CD4-positive, alpha-beta T cell treated with Interferon gamma for 1 hour (primary cell): ENCODE measurements at regions not wholly inside any gene's neighbourhood (a gene's known extent, or its start where the extent isn't known, plus 50 kb on each side); places are given as distances from the start of the nearest gene placed in this dataset.
A peak's percentile ranks its signal among the peaks of the same experiment; 100 is the strongest.

Source experiments
- DNase-seq: peaks from one replicate; pipeline ENCODE4 v3.0.0-alpha.2; 2020

DNA sequence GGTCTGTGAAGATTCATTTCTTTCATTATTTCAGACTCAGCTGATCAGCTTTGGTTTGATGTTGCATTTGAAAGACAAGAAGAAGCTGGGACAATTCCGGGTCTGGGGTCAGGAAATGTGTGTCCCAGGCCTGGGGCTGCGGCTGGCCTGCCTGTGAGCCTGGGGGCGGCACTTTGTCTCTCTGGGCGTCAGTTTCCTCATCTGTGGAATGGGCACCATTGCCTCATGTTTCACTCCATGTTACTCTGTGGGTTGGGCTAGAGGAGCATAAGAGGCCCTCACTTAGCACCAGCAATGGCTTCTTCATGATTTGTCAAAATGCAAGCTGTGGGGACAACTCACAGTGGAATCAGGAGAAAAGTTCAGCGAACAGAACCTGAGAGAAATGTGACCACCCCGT, 570.1 kb downstream of the VRK1 start:
- DNase-seq: no peak

DNA sequence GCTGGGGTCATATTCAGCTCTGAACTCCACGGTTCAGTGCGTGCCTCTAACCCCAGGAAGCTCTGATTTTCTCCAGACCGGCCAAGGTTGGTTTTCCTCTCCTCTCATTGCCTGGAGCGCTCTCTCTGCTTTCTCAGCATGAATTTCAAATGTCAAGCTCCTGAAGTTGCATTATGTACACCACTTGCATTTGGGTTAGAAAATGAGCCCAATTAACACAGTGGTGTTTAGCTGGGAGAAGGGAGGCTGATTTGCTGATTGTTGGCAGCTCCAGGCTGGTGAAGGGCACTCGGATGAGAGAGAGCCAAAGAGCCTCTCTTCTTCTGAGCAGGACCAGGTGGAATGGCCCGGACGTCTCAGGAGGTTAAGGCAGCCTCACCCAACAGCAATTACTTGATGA, 570.9 kb downstream of the VRK1 start:
- DNase-seq: no peak

DNA sequence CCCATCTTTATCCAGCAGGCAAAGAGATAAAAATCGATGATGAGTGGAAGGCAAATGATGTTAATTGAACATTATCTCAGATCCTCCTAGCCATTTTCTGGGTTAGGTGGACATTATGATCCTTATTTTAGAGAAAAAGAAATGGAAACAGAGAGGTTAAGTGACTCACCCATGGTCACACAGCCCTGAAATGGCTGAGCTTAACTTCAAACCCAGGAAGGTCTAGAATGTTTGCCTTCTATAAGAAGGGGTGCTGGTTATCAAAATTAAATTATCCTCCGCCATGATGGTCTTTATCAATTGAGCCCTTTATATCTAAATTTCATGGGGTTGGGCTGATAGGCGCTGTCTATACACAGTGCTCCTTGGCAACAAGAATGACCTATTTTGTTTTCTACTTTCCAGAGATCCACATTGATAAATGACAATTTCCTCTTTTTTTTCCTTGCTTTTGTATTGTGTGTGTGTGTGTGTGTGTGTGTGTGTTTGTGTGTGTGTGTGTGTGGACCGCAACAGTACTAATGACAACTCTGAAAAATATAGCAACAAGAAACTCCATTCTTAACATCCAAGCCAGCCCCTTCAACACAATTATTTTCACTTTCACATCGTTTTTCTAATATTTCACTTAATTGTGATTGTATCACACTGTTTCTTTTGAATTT, 571.9 kb downstream of the VRK1 start:
- DNase-seq: no peak

DNA sequence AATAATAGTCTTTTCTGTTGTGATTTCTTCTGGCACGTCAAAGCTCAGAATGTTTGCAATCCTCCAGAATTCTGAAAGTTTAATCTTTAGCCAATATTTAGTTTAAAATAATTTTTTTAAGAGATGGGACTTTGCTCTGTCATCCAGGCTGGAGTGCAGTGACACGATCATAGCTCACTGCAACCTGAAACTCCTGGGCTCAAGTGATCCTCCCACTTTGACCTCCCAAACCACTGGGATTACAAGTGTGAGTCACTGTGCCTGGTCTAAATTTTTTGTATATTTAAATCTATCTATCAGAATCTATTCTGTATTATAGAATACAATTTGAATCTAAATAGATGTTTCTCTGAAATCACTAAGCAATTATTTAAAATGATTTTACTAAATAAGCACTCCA, 572.7 kb downstream of the VRK1 start:
- no peak for DNase-seq

DNA sequence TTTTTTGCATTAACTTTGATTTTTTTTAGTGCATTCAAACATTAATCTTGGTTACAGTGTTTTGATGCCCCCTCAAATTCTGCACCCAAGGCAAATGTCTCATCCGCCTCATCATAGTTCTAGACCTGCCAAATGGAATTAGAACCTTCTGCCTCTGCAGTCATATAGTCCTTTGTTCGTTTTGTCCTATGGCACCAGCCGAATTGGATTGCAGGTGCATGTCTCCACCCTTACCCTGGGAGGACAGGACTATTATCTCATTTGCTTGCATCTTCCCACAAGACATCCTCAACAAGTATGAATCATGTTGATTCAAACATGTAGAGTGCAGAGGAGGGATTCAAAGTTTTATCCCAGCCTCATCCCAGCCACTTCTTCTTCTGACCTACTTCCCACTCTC, 579.1 kb downstream of the VRK1 start:
- DNase-seq: no peak

DNA sequence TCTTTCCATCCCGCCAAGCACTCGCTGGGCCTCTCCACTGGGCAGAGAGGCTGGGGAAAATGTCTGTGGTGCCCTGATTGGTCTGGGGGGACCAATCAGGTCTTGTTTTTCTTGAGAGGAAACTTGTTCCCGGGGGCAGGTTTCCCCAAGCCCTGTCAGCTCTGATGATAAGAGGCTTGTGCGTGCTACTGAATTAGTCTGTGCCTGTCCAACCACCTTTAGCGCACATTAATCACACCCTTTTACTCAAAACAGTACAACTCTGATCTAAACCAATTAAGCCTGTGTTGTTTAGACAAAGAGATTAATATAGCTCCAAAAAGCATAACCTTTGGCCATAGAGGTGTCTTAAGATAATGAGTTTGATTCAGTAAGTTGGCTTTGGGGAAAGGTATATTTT, 580.4 kb downstream of the VRK1 start:
- no peak for DNase-seq

DNA sequence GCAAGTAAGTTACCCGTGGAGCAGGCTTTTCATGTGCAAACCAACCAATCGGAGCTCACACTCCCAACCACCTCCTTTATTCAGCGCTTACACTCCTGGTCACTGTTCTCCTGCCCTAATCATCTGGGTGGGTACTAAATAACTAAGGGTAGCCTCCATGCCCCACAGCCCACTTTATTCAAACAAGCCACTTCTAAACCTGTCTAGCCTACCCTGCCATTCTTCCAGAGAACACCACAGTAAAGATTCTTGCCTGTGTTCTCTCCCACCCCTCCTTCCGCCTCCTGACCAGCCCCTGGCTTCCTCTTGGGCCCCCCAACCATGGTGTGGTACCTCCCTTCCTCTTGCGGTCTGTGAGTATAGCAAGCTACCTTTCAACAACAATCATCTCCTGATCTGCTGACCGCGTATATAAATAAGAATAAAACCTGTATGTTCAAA, 581.9 kb downstream of the VRK1 start:
- DNase-seq: peak; percentile 26

DNA sequence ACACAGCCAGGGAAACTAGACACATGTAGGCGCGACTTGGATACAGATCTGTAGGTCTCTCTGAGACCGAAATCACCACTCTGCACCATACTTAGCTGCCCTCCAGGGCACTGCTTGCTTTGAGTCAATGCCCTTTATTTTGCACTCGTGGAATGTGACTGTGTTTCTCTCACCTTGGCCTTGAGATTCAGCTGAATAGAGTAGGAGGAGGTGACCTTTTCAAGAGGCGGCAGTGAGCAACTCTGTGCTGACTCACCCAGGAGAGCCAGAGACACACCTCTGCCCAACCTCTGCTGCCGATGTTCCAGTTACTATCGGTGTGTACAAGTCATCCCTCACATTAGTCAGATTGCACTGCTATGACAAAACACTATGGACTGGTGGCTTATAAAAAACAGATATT, 583.4 kb downstream of the VRK1 start:
- no peak for DNase-seq

DNA sequence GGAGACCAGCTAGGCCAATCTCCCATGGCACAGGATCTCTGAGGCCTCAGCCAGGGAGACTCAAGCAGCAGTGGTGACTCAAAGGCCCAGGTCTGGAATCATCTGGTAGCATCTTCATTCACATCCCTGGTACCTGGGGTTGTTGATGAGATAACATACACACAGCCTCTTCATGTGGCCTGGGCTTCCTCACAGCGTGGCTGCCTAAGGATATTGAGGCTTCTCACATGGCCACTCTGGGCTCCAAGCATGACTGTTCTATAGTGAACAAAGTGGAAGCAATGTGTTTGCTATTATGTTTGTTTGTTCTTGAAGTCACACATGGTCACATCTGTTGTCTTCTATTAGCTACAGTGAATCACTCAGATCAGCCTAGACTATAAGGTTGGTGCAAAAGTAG, 584.1 kb downstream of the VRK1 start:
- DNase-seq: no peak

DNA sequence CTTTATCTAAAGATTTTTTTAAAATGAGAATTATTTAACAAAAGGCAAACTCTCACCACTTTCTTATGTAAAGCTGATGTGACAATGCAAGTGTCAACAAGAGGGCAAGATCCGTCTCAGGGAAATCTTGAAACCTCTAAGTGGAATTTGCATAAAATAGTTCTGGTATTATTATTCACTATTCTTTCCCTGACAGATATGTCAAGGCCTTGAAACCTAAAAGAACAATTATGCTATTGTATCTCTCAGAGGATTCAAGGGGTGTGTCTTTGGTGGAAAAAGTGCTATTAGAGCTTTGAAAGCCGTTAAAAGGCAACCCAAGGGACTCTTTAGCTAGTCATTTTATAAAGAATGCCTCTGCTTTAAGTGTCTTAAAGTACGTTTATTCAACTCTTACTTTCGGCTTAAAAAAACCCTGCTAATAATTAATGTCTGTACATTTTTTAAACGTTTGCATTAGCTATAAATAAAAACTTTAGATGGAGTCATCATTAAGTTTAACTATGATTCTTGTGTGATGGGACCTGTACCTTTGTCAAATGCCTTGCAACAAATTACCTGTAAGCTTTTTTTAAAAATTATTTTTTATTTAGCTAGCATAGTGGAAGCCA, 585.5 kb downstream of the VRK1 start:
- DNase-seq: no peak

DNA sequence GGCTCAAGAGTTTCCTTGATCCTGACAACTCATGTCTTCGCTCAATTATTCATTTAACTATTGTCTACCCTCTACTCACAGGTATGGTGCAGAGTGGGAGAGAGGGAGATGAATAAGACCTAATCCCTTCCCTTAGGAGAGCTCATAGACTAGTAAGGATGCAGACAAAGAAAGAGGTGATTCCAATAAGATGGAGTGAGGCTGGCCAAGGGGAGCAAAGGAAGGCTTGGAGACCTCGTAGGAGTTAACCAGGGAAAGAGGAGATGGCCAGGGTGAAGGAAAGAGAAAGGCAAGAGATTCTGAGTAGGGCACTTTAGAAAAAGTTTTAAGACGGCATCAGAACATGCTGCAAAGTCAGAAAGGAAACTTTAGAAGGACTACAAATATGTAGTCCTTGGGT, 588.5 kb downstream of the VRK1 start:
- DNase-seq: no peak

DNA sequence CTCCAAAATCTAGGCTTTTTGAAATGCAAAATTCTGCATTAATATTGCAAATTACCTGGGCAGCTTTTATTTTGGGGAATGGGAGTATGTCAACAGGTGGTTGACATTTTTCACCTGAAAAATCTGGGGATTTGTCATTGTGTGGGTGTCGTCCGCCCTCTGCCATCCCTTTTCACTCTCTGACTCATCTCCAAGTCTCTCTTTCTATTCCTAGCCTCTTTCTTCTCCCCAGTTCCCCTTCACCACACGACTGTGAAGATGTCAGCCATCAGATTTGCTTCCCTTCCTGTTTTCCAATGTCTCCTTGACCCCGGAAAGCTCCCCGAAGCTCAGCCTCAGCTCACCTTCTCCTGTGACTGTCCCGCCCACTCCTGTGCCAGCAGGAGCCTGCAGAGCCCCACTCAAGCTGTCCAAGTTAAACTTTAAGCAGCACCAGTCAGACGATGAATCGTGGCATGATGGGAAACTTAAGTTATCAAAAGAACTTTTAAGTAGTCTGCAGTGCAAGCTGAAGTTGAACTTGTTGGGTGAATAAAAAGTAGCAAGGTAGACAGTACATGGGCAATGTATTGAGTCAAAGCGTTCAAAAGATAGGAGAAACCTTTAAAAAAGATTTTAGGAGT, 590.2 kb downstream of the VRK1 start:
- DNase-seq: no peak

DNA sequence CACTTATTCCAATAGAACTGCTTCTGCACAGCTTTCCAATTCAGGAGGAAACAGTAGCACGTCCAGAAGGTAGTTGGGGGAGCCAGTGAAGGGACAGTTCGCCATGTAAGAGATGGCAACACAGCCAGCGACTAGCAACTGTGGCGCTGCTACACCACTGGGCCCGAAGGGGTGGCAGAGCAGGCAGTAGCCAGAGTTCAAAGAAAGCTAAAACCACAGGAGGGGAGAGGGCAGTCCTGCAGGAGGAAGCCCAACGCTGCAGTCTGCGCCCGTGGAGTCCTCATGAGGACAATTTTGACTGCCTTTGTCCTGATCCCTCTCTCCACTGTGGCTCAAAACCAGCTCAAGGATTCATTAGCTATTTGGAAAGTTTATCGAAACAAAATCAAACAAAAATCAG, 591.2 kb downstream of the VRK1 start:
- DNase-seq: no peak

DNA sequence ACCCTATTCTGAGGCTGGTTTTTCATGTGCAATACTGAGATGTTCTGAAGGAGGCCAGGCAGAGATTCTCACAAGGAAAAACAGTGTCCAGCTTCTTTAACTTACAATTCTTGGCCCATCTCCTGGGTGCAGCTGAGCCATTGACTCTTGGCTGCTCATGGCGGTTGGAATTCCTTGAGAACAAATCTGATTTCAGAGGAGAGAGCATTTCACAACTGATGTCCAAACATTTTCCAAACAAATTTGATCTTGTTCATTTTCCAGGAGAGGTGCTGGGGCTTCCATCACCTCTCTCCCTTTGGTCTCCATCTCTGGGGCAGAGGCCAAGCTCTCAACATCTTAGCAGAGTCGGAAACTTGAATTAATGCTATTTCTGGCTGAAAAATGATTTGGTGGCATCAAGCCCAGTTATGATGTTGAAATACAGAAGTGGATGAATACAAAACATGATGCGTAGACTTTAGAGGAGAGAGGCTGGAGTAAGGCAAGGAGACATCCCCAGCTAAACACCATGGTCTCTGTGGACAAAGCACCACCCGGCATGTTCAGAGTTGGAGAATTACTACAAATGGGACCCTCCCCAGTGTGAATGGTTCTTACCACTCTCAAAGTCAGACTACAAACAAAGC, 593.0 kb downstream of the VRK1 start:
- no peak for DNase-seq

DNA sequence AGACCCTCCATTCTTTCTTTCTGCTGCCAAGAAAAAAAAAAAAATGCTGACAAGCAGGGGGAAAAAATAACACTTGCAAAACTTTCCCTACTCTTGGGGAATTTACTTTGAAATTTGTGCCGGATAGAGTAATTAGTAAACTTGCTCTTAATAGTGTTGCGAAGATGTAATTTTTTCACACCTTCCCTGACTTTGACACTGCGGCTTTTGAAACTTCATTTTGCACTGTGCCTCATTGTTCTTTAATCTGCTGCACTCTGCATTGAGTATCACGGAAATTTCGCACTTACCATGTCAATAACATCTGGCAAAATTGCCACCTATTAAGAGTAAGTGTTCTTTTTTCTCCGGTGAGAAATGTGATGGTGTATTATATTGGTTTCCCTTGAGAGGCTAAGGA, 596.1 kb downstream of the VRK1 start:
- DNase-seq: no peak

DNA sequence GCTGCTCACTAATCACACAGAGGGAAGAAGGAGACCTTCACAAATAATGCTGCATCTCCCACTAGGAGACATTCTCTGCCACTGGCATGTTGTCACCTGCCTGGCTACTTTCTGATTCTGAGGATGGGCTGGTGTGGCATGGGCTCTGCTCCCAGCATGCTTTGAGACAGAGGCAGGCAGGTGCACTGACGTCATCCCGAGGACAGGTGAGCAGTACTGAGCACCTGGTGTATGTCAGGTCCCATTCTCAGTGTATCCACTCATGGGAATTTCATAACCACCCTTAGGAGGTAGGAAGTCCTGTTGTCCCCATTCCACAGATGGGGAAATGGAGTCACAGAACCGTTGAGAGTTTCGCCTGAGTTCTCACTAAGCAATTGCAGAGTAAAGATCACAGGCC, 597.9 kb downstream of the VRK1 start:
- no peak for DNase-seq

DNA sequence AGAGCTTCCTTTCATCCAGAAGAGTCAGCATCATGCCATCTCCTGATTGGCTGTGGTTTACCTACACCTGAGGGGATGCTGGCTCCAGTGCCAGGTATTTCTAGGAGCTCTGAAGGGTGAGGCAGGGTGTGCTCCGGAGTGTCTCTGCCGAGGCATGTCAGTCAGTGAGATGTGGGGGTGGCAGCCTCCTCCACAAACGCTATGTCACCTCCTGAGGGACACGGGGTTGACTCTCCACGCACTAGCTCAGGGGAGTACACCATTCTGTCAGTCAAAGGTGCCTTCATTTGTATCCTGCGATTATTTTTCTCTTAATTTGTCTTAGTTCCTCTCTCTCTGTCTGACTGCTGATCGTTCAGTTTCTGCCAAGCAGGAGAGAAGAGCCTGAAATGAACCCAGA, 604.5 kb downstream of the VRK1 start:
- DNase-seq: no peak

DNA sequence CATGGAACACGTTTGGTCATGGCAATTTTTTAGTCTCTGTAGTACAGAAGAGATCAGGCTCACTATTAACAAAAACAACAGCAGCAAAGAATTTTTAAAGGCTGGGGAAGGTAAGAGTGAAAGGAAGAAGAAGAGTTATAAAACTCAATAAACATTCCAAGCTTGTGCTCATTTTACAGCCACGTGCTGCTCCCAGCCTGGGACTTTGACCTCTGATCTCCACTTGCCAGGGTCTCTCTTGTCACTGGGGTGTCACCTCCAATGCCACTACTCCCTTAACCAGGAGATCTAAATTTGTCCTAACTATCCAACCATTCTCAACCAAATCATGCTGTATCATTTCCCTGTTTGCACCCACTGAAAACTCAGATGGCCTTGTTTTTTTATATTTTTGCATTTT, 605.1 kb downstream of the VRK1 start:
- no peak for DNase-seq

DNA sequence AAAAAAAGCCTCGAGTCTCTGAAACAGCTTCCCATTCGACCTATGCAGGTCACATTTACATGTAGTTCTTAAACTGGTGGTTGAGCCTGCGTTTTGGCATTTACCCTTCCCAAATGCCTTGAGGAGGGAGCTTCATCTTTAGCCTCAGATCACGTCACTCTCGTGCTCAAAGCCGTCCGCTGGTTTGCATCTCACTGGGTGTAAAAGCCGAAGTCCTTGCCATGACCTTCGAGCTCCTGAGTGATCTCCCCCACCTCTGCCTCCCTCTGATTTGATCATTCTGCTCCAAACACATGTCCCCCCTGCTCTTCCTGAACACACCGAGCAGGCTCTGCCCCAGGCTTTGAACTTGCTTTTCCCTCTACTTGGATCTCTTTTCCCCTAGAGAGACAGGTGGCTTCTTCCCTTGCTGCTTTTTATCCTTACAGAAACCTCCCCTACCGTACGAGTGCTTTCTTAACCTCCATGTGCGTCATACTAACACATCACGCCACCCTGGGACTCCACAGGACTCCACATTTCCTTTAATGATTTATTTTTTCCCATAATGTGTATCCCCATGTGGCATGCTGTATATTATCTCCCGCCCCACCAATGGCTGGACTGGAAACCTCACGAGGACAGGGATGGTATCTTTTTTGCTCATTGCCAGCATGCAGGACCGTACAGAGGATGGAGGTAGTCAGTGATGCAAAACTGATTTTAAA, 610.7 kb downstream of the VRK1 start:
- DNase-seq: no peak

DNA sequence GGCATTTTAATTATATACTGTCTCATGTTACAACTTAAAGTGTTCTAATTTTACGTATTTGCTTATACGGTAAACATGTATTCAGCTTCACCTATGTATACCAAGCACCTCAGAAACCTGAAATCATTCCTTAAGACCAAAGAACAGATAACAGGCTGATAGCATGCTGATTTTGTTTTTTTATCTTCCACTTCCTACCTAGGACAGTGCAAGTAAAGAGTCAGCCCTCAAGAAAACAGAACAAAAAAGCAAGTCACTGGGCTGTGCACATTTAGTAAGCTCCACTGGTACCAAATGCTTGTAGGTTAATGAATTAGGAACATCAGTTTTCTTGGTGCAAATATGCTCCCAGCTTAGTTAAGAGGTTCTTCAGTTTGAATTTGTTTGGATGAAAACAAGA, 611.3 kb downstream of the VRK1 start:
- DNase-seq: no peak

DNA sequence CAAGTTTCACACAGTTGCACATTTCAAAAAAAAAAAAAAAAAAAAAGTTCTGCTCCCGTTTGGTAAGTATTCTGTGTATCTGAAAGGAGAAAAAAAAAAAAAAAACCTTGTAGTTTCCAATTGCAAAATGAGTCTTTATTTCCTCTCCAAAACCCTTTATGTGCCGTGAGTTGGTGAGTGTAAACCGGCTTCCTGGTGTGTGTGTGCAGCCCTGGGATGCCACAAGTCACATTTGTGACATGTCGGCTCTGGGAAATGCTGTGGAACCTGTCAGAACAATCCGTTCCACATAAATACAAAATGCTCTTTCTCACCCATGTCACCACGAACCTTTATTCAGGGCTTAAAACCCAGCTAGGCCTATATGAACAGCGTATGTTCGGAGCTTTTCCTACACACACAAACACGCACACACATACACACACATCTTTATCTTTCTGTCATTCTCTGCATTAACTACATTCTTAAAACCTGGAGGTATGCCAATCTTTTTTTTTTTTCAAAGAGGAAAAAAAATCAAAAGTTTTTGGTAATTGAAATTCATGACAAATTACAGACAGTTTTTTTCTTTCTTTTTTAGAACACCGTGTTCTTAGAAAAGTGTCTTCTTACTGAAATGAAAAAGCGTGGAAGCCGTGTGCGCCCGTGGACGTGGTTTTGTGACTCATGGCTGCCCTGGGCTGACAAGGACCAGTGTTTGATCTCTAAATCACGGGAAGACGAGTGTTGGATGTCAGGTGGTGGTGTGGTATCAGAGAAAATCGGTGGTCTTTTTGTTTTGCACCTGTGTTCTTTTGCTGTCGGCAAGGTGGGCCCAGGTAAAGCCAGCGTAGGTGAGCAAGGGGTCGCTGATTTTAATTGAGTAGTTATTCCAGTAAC, 612.0 kb downstream of the VRK1 start:
- no peak for DNase-seq
